Stimulated activated naive CD8-positive, alpha-beta T cell treated with anti-CD3 and anti-CD28 coated beads, Interleukin-15, Interleukin-2, amounts not matched to agents 100 ng/mL and 50 ng/mL, for 24 hours (primary cell): ENCODE measurements at regions not wholly inside any gene's neighbourhood (a gene's known extent, or its start where the extent isn't known, plus 50 kb on each side); places are given as distances from the start of the nearest gene placed in this dataset.

Experiments used
- H3K27ac Mint-ChIP-seq: one replicate; pipeline ENCODE4 v1.8.0; 2021; ENCODE audit warnings: mild to moderate bottlenecking, mixed read lengths
- H3K27me3 Mint-ChIP-seq: one replicate; pipeline ENCODE4 v1.8.0; 2021; ENCODE audit warnings: mixed read lengths
- H3K36me3 Mint-ChIP-seq: one replicate; pipeline ENCODE4 v1.8.0; 2021; ENCODE audit warnings: low read depth, mixed read lengths
- H3K4me1 Mint-ChIP-seq: one replicate; pipeline ENCODE4 v1.8.0; 2021; ENCODE audit warnings: low read depth, mixed read lengths
- H3K4me3 Mint-ChIP-seq: one replicate; pipeline ENCODE4 v1.8.0; 2021; ENCODE audit warnings: mild to moderate bottlenecking, mixed read lengths
- H3K9me3 Mint-ChIP-seq: one replicate; pipeline ENCODE4 v1.8.0; 2021; ENCODE audit warnings: mixed read lengths

GRCh38 chr6:140245296-140246040 is 871.0 kb upstream of the CITED2 start:
- Mint-ChIP-seq H3K4me3 (no peak overlapping the region), H3K27me3 (peaks cover 6% of the 10 kb centered on the region), H3K4me1 (no peaks in the 10 kb centered on the region), H3K27ac (no peak overlapping the region), H3K9me3 (no peaks in the 10 kb centered on the region), H3K36me3 (no peaks in the 10 kb centered on the region)

- Mint-ChIP-seq H3K36me3 (no peaks in the 10 kb centered on the region), H3K4me3 (no peak overlapping the region), H3K27ac (no peak overlapping the region), H3K9me3 (peaks cover 13% of the 10 kb centered on the region), H3K4me1 (no peaks in the 10 kb centered on the region), H3K27me3 (no peaks in the 10 kb centered on the region)
Measured at GRCh38 chr6:140237251-140237650, 862.8 kb upstream of the CITED2 start.

- Mint-ChIP-seq H3K4me3 (no peak overlapping the region), H3K9me3 (peaks cover 15% of the 10 kb centered on the region), H3K36me3 (no peaks in the 10 kb centered on the region), H3K27ac (no peak overlapping the region), H3K4me1 (no peaks in the 10 kb centered on the region), H3K27me3 (no peaks in the 10 kb centered on the region)
Measured at GRCh38 chr6:140236732-140237131, 862.3 kb upstream of the CITED2 start.

GRCh38 chr6:140230282-140230681 is 855.8 kb upstream of the CITED2 start:
- H3K27ac Mint-ChIP-seq = no peak overlapping the region
- peaks cover 4% of the 10 kb centered on the region for H3K27me3 Mint-ChIP-seq
- H3K9me3 Mint-ChIP-seq = peaks cover 15% of the 10 kb centered on the region
- no peaks in the 10 kb centered on the region for H3K36me3 Mint-ChIP-seq
- no peak overlapping the region for H3K4me3 Mint-ChIP-seq
- no peaks in the 10 kb centered on the region for H3K4me1 Mint-ChIP-seq

- H3K4me1 Mint-ChIP-seq = no peaks in the 10 kb centered on the region
- peaks cover 7% of the 10 kb centered on the region for H3K9me3 Mint-ChIP-seq
- H3K4me3 Mint-ChIP-seq = no peak overlapping the region
- H3K36me3 Mint-ChIP-seq = no peaks in the 10 kb centered on the region
- H3K27me3 Mint-ChIP-seq = peaks cover 4% of the 10 kb centered on the region
- no peak overlapping the region for H3K27ac Mint-ChIP-seq
Measured at GRCh38 chr6:140228491-140228890, 854.0 kb upstream of the CITED2 start.

- H3K27ac Mint-ChIP-seq = no peak overlapping the region
- no peak overlapping the region for H3K4me3 Mint-ChIP-seq
- H3K27me3 Mint-ChIP-seq = peaks cover 4% of the 10 kb centered on the region
- no peaks in the 10 kb centered on the region for H3K36me3 Mint-ChIP-seq
- H3K9me3 Mint-ChIP-seq = no peaks in the 10 kb centered on the region
- no peaks in the 10 kb centered on the region for H3K4me1 Mint-ChIP-seq
Measured at GRCh38 chr6:140226637-140227036, 852.2 kb upstream of the CITED2 start.

- Mint-ChIP-seq H3K4me1 (no peaks in the 10 kb centered on the region), H3K9me3 (no peaks in the 10 kb centered on the region), H3K36me3 (no peaks in the 10 kb centered on the region), H3K27ac (no peak overlapping the region), H3K27me3 (peaks cover 4% of the 10 kb centered on the region), H3K4me3 (no peak overlapping the region)
Measured at GRCh38 chr6:140225701-140226436, 851.4 kb upstream of the CITED2 start.

- Mint-ChIP-seq H3K27me3 (no peaks in the 10 kb centered on the region), H3K27ac (no peak overlapping the region), H3K4me1 (no peaks in the 10 kb centered on the region), H3K9me3 (peaks cover 17% of the 10 kb centered on the region), H3K36me3 (no peaks in the 10 kb centered on the region), H3K4me3 (no peak overlapping the region)
Measured at GRCh38 chr6:140217283-140217682, 842.8 kb upstream of the CITED2 start.

GRCh38 chr6:140209775-140210174 is 835.3 kb upstream of the CITED2 start:
- H3K36me3 Mint-ChIP-seq = no peaks in the 10 kb centered on the region
- H3K9me3 Mint-ChIP-seq = no peaks in the 10 kb centered on the region
- H3K4me3 Mint-ChIP-seq = no peak overlapping the region
- no peaks in the 10 kb centered on the region for H3K4me1 Mint-ChIP-seq
- H3K27me3 Mint-ChIP-seq = no peaks in the 10 kb centered on the region
- no peak overlapping the region for H3K27ac Mint-ChIP-seq

- no peak overlapping the region for H3K4me3 Mint-ChIP-seq
- no peaks in the 10 kb centered on the region for H3K9me3 Mint-ChIP-seq
- no peaks in the 10 kb centered on the region for H3K36me3 Mint-ChIP-seq
- H3K27ac Mint-ChIP-seq = no peak overlapping the region
- H3K27me3 Mint-ChIP-seq = no peaks in the 10 kb centered on the region
- no peaks in the 10 kb centered on the region for H3K4me1 Mint-ChIP-seq
Measured at GRCh38 chr6:140208286-140208685, 833.8 kb upstream of the CITED2 start.

GRCh38 chr6:140205795-140206593 is 831.5 kb upstream of the CITED2 start:
- no peaks in the 10 kb centered on the region for H3K36me3 Mint-ChIP-seq
- no peak overlapping the region for H3K27ac Mint-ChIP-seq
- no peaks in the 10 kb centered on the region for H3K4me1 Mint-ChIP-seq
- H3K9me3 Mint-ChIP-seq = no peaks in the 10 kb centered on the region
- H3K4me3 Mint-ChIP-seq = no peak overlapping the region
- no peaks in the 10 kb centered on the region for H3K27me3 Mint-ChIP-seq

- Mint-ChIP-seq H3K4me3 (no peak overlapping the region), H3K9me3 (no peaks in the 10 kb centered on the region), H3K27me3 (no peaks in the 10 kb centered on the region), H3K36me3 (no peaks in the 10 kb centered on the region), H3K4me1 (no peaks in the 10 kb centered on the region), H3K27ac (no peak overlapping the region)
Measured at GRCh38 chr6:140204154-140204553, 829.7 kb upstream of the CITED2 start.

- H3K9me3 Mint-ChIP-seq = no peaks in the 10 kb centered on the region
- no peaks in the 10 kb centered on the region for H3K27me3 Mint-ChIP-seq
Measured at GRCh38 chr6:140203661-140204147, 829.3 kb upstream of the CITED2 start.

GRCh38 chr6:140202964-140203515 is 828.6 kb upstream of the CITED2 start:
- Mint-ChIP-seq H3K4me3 (no peak overlapping the region), H3K36me3 (no peaks in the 10 kb centered on the region), H3K4me1 (no peaks in the 10 kb centered on the region), H3K9me3 (no peaks in the 10 kb centered on the region), H3K27ac (no peak overlapping the region), H3K27me3 (no peaks in the 10 kb centered on the region)

More at GRCh38 chr6:140203661-140204147, 829.3 kb upstream of the CITED2 start:
- no peaks in the 10 kb centered on the region for H3K4me1 Mint-ChIP-seq
- H3K4me3 Mint-ChIP-seq = no peak overlapping the region
- no peaks in the 10 kb centered on the region for H3K36me3 Mint-ChIP-seq
- no peak overlapping the region for H3K27ac Mint-ChIP-seq
